ENCODE measurements at regions not wholly inside any gene's neighbourhood (a gene's known extent, or its start where the extent isn't known, plus 50 kb on each side); places are given as distances from the start of the nearest gene placed in this dataset.

GRCh38 chr3:3403700-3404099, 224.2 kb upstream of the CRBN start:
- Histone ChIP-seq H3K4me1 (no peaks in the 10 kb centered on the region), H3K9me3 (peaks cover 4% of the 10 kb centered on the region), H3K4me3 (no peak overlapping the region), H3K27ac (no peak overlapping the region), H3K36me3 (no peaks in the 10 kb centered on the region), H3K27me3 (no peaks in the 10 kb centered on the region)
- 86% methylated on average over 4 of the region's 4 CpGs for WGBS
- no peak for DNase-seq (ENCODE audit: low spot score in 2 of 2)
- no peak for TF ChIP-seq POLR2AphosphoS5 (IDR thresholded peaks at IDR 0.05)

- Histone ChIP-seq H3K4me3 (no peak overlapping the region), H3K27me3 (no peaks in the 10 kb centered on the region), H3K36me3 (no peaks in the 10 kb centered on the region), H3K4me1 (no peaks in the 10 kb centered on the region), H3K9me3 (peaks cover 6% of the 10 kb centered on the region), H3K27ac (no peak overlapping the region)
- TF ChIP-seq CTCF (IDR thresholded peaks at IDR 0.05), result no peak
- no peak for TF ChIP-seq POLR2AphosphoS5 (IDR thresholded peaks at IDR 0.05)
- TF ChIP-seq POLR2A (IDR thresholded peaks at IDR 0.05), result no peak
- no peak for TF ChIP-seq EP300 (IDR thresholded peaks at IDR 0.05)
- 100% methylated on average over 1 of the region's 1 CpG for WGBS
- no peak for DNase-seq (ENCODE audit: low spot score in 2 of 2)
Observed at GRCh38 chr3:3392946-3393345, 213.5 kb upstream of the CRBN start.

- Histone ChIP-seq H3K36me3 (no peaks in the 10 kb centered on the region), H3K4me1 (no peaks in the 10 kb centered on the region), H3K27ac (no peak overlapping the region), H3K27me3 (no peaks in the 10 kb centered on the region), H3K4me3 (no peak overlapping the region), H3K9me3 (no peaks in the 10 kb centered on the region)
- TF ChIP-seq POLR2AphosphoS5 (IDR thresholded peaks at IDR 0.05) (no peak), EP300 (IDR thresholded peaks at IDR 0.05) (no peak), CTCF (IDR thresholded peaks at IDR 0.05) (no peak), POLR2A (IDR thresholded peaks at IDR 0.05) (no peak)
- no peak for DNase-seq (ENCODE audit: low spot score in 2 of 2)
- WGBS, result 39% methylated on average over 4 of the region's 4 CpGs
Observed at GRCh38 chr3:3383461-3383860, 204.0 kb upstream of the CRBN start.

GRCh38 chr3:3372210-3372777, 192.8 kb upstream of the CRBN start:
- H3K4me3 ChIP-seq, result no peak overlapping the region
- WGBS, result 50% methylated on average over 5 of the region's 5 CpGs
- no peak for DNase-seq (ENCODE audit: low spot score in 2 of 2)
- H3K36me3 ChIP-seq, result no peaks in the 10 kb centered on the region
- no peaks in the 10 kb centered on the region for H3K4me1 ChIP-seq
- H3K27me3 ChIP-seq, result no peaks in the 10 kb centered on the region
- no peak for TF ChIP-seq EP300 (IDR thresholded peaks at IDR 0.05)
- no peak for TF ChIP-seq POLR2AphosphoS5 (IDR thresholded peaks at IDR 0.05)
- no peak for TF ChIP-seq POLR2A (IDR thresholded peaks at IDR 0.05)
- no peak for TF ChIP-seq CTCF (IDR thresholded peaks at IDR 0.05)
- no peak overlapping the region for H3K27ac ChIP-seq
- no peaks in the 10 kb centered on the region for H3K9me3 ChIP-seq

- no peak for DNase-seq (ENCODE audit: low spot score in 2 of 2)
- Histone ChIP-seq H3K36me3 (no peaks in the 10 kb centered on the region), H3K27ac (no peak overlapping the region), H3K4me3 (no peak overlapping the region), H3K27me3 (no peaks in the 10 kb centered on the region), H3K4me1 (no peaks in the 10 kb centered on the region), H3K9me3 (no peaks in the 10 kb centered on the region)
- TF ChIP-seq POLR2A (IDR thresholded peaks at IDR 0.05) (no peak), POLR2AphosphoS5 (IDR thresholded peaks at IDR 0.05) (no peak), CTCF (IDR thresholded peaks at IDR 0.05) (no peak), EP300 (IDR thresholded peaks at IDR 0.05) (no peak)
- 58% methylated on average over 4 of the region's 4 CpGs for WGBS
Observed at GRCh38 chr3:3368306-3368705, 188.8 kb upstream of the CRBN start.

- no peak for TF ChIP-seq POLR2A (IDR thresholded peaks at IDR 0.05)
- H3K4me3 ChIP-seq, result no peak overlapping the region
- no peaks in the 10 kb centered on the region for H3K4me1 ChIP-seq
- H3K27ac ChIP-seq, result no peak overlapping the region
- WGBS, result 76% methylated on average over 5 of the region's 5 CpGs
- no peaks in the 10 kb centered on the region for H3K9me3 ChIP-seq
- DNase-seq (ENCODE audit: low spot score in 2 of 2), result no peak
- no peaks in the 10 kb centered on the region for H3K36me3 ChIP-seq
- no peaks in the 10 kb centered on the region for H3K27me3 ChIP-seq
Observed at GRCh38 chr3:3366386-3366785, 186.9 kb upstream of the CRBN start.
